Lower lobe of right lung (tissue), 2 donors: ENCODE measurements at regions not wholly inside any gene's neighbourhood (a gene's known extent, or its start where the extent isn't known, plus 50 kb on each side); places are given as distances from the start of the nearest gene placed in this dataset.

Experiments
- ATAC-seq, 2 donors: fragments of 200-7000 bp; cut with Tn5 transposase; one replicate each; pipeline ENCODE4 v1.9.1; 2020 to 2022; ENCODE audit warnings: mild to moderate bottlenecking in 2 of 2, moderate library complexity in 2 of 2
- DNase-seq: peaks from one replicate; pipeline ENCODE4 v3.0.0-alpha.2; 2020
- H3K27ac ChIP-seq: fragments of 200-600 bp; one replicate; pipeline ENCODE4 v1.8.0; 2022
- H3K27me3 ChIP-seq: fragments of 200-600 bp; one replicate; pipeline ENCODE4 v1.8.0; 2022; ENCODE audit warnings: low read depth
- H3K36me3 ChIP-seq: fragments of 200-600 bp; one replicate; pipeline ENCODE4 v1.8.0; 2022; ENCODE audit warnings: mild to moderate bottlenecking
- H3K4me1 ChIP-seq: fragments of 200-600 bp; one replicate; pipeline ENCODE4 v1.8.0; 2022
- H3K4me3 ChIP-seq: fragments of 200-600 bp; one replicate; pipeline ENCODE4 v1.8.0; 2022; ENCODE audit warnings: mild to moderate bottlenecking
- H3K9me3 ChIP-seq: fragments of 200-600 bp; one replicate; pipeline ENCODE4 v1.8.0; 2022
- CTCF ChIP-seq: fragments of 200-600 bp; IDR thresholded peaks from one replicate; pipeline ENCODE4 v1.8.0; 2022; ENCODE audit warnings: antibody characterized with exemption, mild to moderate bottlenecking
- intact Hi-C: fragments of 100-400 bp; cut with DNase I; formaldehyde crosslinking; loops from one replicate; pipeline ENCODE4 v1.11.0; 2022
- donor health status: DM: no; HTN: yes; CAD: no; lungs with severe emphysema.

GRCh38 chr1:190847166-190847565 is 369.5 kb upstream of the BRINP3 start:
- no peaks in the 10 kb centered on the region for H3K36me3 ChIP-seq
- H3K4me1 ChIP-seq = no peaks in the 10 kb centered on the region
- H3K27me3 ChIP-seq = no peaks in the 10 kb centered on the region
- no peaks in the 10 kb centered on the region for H3K9me3 ChIP-seq
- no peak overlapping the region for H3K27ac ChIP-seq
- ATAC-seq = no peak
- no peak for DNase-seq
- intact Hi-C loops = no loop called here
- no peak overlapping the region for H3K4me3 ChIP-seq
- no peak for TF ChIP-seq CTCF

GRCh38 chr1:190849346-190849745 is 371.7 kb upstream of the BRINP3 start:
- Histone ChIP-seq H3K36me3 (no peaks in the 10 kb centered on the region), H3K4me3 (no peak overlapping the region), H3K27ac (no peak overlapping the region), H3K9me3 (no peaks in the 10 kb centered on the region), H3K27me3 (no peaks in the 10 kb centered on the region), H3K4me1 (no peaks in the 10 kb centered on the region)
- ATAC-seq (no peak), DNase-seq (no peak)
- TF ChIP-seq CTCF = no peak
- intact Hi-C loops = no loop called here

GRCh38 chr1:190852611-190853010 is 374.9 kb upstream of the BRINP3 start:
- intact Hi-C loops = no loop called here
- DNase-seq (no peak), ATAC-seq (no peak)
- H3K36me3 ChIP-seq = no peaks in the 10 kb centered on the region
- no peaks in the 10 kb centered on the region for H3K27me3 ChIP-seq
- H3K4me1 ChIP-seq = no peaks in the 10 kb centered on the region
- TF ChIP-seq CTCF = no peak
- H3K9me3 ChIP-seq = no peaks in the 10 kb centered on the region
- H3K27ac ChIP-seq = no peak overlapping the region
- no peak overlapping the region for H3K4me3 ChIP-seq

GRCh38 chr1:190858140-190858539 is 380.5 kb upstream of the BRINP3 start:
- Histone ChIP-seq H3K4me1 (no peaks in the 10 kb centered on the region), H3K27ac (no peak overlapping the region), H3K9me3 (no peaks in the 10 kb centered on the region), H3K4me3 (no peak overlapping the region), H3K36me3 (no peaks in the 10 kb centered on the region), H3K27me3 (no peaks in the 10 kb centered on the region)
- intact Hi-C loops = no loop called here
- TF ChIP-seq CTCF = no peak
- DNase-seq (no peak), ATAC-seq (no peak)

GRCh38 chr1:190864013-190864641 is 386.5 kb upstream of the BRINP3 start:
- H3K4me3 ChIP-seq = no peak overlapping the region
- no peaks in the 10 kb centered on the region for H3K4me1 ChIP-seq
- ATAC-seq (no peak), DNase-seq (no peak)
- H3K27ac ChIP-seq = no peak overlapping the region
- H3K27me3 ChIP-seq = no peaks in the 10 kb centered on the region
- intact Hi-C loops = no loop called here
- no peak for TF ChIP-seq CTCF
- H3K36me3 ChIP-seq = no peaks in the 10 kb centered on the region
- no peaks in the 10 kb centered on the region for H3K9me3 ChIP-seq
